Uterus (tissue), 3 donors: ENCODE measurements at regions not wholly inside any gene's neighbourhood (a gene's known extent, or its start where the extent isn't known, plus 50 kb on each side); places are given as distances from the start of the nearest gene placed in this dataset.

Experiments
- DNase-seq, 2 donors: peaks; one replicate each; pipeline ENCODE4 v3.0.0-alpha.2; 2019 to 2020
- H3K27ac ChIP-seq, 2 donors: fragments of 200-600 bp; sonication (generic); 1 replicate in 1 of 2; 2 replicates in 1 of 2; pipeline ENCODE4 v1.5.1; 2016 to 2018
- H3K27me3 ChIP-seq, 2 donors: fragments of 200-600 bp; sonication (generic); one replicate each; pipeline ENCODE4 v1.5.1; 2018 to 2019; ENCODE audit warnings: control low read depth in 1 of 2
- H3K36me3 ChIP-seq, 2 donors: fragments of 200-600 bp; sonication (generic); one replicate each; pipeline ENCODE4 v1.5.1; 2019; ENCODE audit warnings: control low read depth in 1 of 2
- H3K4me1 ChIP-seq, 2 donors: fragments of 200-600 bp; sonication (generic); one replicate each; pipeline ENCODE4 v1.5.1; 2018 to 2019; ENCODE audit warnings: control low read depth in 1 of 2
- H3K4me3 ChIP-seq, 2 donors: fragments of 200-600 bp; sonication (generic); 1 replicate in 1 of 2; 2 replicates in 1 of 2; pipeline ENCODE4 v1.5.1; 2018 to 2019; ENCODE audit warnings: mild to moderate bottlenecking in 1 of 2
- H3K9me3 ChIP-seq, 2 donors: fragments of 200-600 bp; sonication (generic); one replicate each; pipeline ENCODE4 v1.5.1; 2019; ENCODE audit warnings: control low read depth in 1 of 2
- POLR2A ChIP-seq, 2 donors: fragments of 450-650 bp; IDR thresholded peaks; one replicate each; pipeline ENCODE4 v1.6.1; 2016; ENCODE audit warnings: antibody characterized with exemption in 2 of 2, mild to moderate bottlenecking in 1 of 2, moderate library complexity in 1 of 2
- intact Hi-C: fragments of 100-400 bp; cut with DNase I; formaldehyde crosslinking; loops from one replicate; pipeline ENCODE4 v1.15.1; 2023; ENCODE audit warnings: low total_unique reads
- TF ChIP-seq, protein P1 (sequence below), 4 experiments: fragments of 200-600 bp in 2 of 4; fragments of 450-650 bp in 2 of 4; sonication (generic) in 2 of 4; IDR thresholded peaks; one replicate each; pipeline ENCODE4 v1.5.1; 2016 to 2019; ENCODE audit warnings: antibody characterized with exemption in 4 of 4, mild to moderate bottlenecking in 2 of 4, moderate library complexity in 1 of 4
- donor health status: DM: yes; HTN: yes; CAD: no.

DNA sequence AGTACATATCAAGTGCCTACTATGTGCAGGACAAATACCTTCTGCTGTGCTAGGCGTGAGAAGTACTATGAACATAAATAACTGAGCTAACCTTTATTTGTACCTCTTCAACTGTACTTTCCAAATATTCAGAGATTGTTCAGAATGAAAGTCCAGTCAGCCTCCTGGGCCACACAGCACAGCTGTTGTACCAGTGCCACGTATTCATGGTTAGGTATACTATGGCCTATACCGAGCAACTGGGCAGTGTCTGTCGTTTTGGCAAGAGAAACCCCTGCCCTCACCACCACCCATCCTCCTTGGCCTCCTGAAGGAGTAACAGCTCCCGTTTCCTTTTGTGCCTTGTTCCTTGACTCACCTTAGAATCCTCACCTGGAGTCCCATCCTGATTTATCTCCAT, 53.0 kb downstream of the RASSF10 start:
- no peak for DNase-seq
- intact Hi-C loops = no loop called here

GRCh38 chr11:13064593-13064992, 55.5 kb downstream of the RASSF10 start:
- no peak for DNase-seq

More for the DNA sequence above, 53.0 kb downstream of the RASSF10 start:
- no peak overlapping the region for H3K4me3 ChIP-seq
- TF ChIP-seq POLR2A (IDR thresholded peaks at IDR 0.05) = no peak
- TF ChIP-seq, protein P1, sequence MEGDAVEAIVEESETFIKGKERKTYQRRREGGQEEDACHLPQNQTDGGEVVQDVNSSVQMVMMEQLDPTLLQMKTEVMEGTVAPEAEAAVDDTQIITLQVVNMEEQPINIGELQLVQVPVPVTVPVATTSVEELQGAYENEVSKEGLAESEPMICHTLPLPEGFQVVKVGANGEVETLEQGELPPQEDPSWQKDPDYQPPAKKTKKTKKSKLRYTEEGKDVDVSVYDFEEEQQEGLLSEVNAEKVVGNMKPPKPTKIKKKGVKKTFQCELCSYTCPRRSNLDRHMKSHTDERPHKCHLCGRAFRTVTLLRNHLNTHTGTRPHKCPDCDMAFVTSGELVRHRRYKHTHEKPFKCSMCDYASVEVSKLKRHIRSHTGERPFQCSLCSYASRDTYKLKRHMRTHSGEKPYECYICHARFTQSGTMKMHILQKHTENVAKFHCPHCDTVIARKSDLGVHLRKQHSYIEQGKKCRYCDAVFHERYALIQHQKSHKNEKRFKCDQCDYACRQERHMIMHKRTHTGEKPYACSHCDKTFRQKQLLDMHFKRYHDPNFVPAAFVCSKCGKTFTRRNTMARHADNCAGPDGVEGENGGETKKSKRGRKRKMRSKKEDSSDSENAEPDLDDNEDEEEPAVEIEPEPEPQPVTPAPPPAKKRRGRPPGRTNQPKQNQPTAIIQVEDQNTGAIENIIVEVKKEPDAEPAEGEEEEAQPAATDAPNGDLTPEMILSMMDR (IDR thresholded peaks at IDR 0.05) = no peak
- no peaks in the 10 kb centered on the region for H3K27me3 ChIP-seq
- no peaks in the 10 kb centered on the region for H3K9me3 ChIP-seq
- H3K4me1 ChIP-seq = no peaks in the 10 kb centered on the region
- no peak overlapping the region for H3K27ac ChIP-seq
- no peaks in the 10 kb centered on the region for H3K36me3 ChIP-seq

DNA sequence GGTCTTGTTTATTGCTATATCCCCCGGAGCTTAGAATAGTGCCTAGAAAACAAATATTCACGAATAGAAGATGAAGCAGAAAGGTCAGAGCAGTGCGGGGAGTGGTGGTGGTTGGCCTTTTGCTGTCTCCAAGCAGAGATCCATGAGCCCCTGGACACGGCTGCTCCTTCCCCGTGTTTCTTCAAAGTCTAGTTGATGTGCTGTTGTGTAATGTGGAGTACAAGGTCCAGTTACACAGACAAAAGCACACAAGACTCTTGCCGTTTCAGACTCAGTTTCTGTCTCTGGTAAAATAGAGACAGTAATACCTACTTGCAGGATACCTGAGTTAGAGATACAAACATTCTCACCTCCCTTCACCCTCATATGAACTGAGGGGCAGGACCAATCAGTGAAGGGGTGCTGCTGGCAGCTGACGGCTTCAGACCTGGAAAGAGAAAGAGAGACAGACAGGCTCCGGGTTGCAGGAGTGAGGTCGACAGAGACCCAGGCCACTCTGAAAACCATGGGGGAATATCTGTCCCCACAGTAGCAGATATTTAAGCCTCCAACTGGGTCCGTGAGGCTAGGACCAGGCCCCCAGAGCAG, 56.2 kb downstream of the RASSF10 start:
- TF ChIP-seq, protein P1 (IDR thresholded peaks at IDR 0.05) = no peak
- no peak for TF ChIP-seq POLR2A (IDR thresholded peaks at IDR 0.05)
- Histone ChIP-seq H3K36me3 (no peaks in the 10 kb centered on the region), H3K4me3 (no peak overlapping the region), H3K27ac (no peak overlapping the region), H3K27me3 (no peaks in the 10 kb centered on the region), H3K9me3 (no peaks in the 10 kb centered on the region), H3K4me1 (no peaks in the 10 kb centered on the region)
- intact Hi-C loops = no loop called here
- no peak for DNase-seq

More at GRCh38 chr11:13064593-13064992, 55.5 kb downstream of the RASSF10 start:
- Histone ChIP-seq H3K4me1 (no peaks in the 10 kb centered on the region), H3K9me3 (no peaks in the 10 kb centered on the region), H3K4me3 (no peak overlapping the region), H3K27ac (no peak overlapping the region), H3K27me3 (no peaks in the 10 kb centered on the region), H3K36me3 (no peaks in the 10 kb centered on the region)
- intact Hi-C loops = no loop called here
- TF ChIP-seq POLR2A (IDR thresholded peaks at IDR 0.05) = no peak
- TF ChIP-seq, protein P1 (IDR thresholded peaks at IDR 0.05) = no peak

DNA sequence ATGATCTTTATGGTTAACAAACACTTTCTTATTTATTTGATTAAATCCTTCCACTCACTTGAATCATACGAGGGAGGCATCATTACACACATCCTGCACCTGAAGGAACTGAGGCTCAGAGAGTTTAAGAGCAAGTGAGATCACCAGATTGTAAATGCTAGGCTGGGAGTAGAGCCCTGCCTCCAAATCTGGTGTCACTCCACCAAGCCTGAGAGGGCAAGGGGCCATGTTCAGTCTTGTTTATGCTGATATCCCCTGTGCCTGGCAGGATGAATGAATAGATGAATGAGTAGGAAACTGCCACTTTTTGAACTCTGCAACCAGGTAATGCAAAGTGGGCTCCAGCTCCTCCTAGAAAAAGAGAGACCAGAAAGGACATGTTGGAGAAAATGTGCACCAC, 59.1 kb downstream of the RASSF10 start:
- intact Hi-C loops = no loop called here
- Histone ChIP-seq H3K27ac (no peak overlapping the region), H3K4me3 (no peak overlapping the region), H3K9me3 (no peaks in the 10 kb centered on the region), H3K27me3 (no peaks in the 10 kb centered on the region), H3K4me1 (no peaks in the 10 kb centered on the region), H3K36me3 (no peaks in the 10 kb centered on the region)
- DNase-seq = no peak
- TF ChIP-seq, protein P1 (IDR thresholded peaks at IDR 0.05) = no peak
- TF ChIP-seq POLR2A (IDR thresholded peaks at IDR 0.05) = no peak

- no peak for DNase-seq
- Histone ChIP-seq H3K36me3 (no peaks in the 10 kb centered on the region), H3K4me1 (no peaks in the 10 kb centered on the region), H3K27me3 (no peaks in the 10 kb centered on the region), H3K9me3 (no peaks in the 10 kb centered on the region), H3K4me3 (no peak overlapping the region), H3K27ac (no peak overlapping the region)
- intact Hi-C loops = no loop called here
- TF ChIP-seq, protein P1 (IDR thresholded peaks at IDR 0.05) = no peak
- no peak for TF ChIP-seq POLR2A (IDR thresholded peaks at IDR 0.05)
These were observed 64.2 kb downstream of the RASSF10 start for GRCh38 chr11:13073119-13073981.
